Activated CD4-positive, alpha-beta memory T cell treated with anti-CD3 and anti-CD28 coated beads, Interleukin-2, amount 10 ng/mL, durations not matched to agents 7 days and 5 days (primary cell): ENCODE measurements at regions not wholly inside any gene's neighbourhood (a gene's known extent, or its start where the extent isn't known, plus 50 kb on each side); places are given as distances from the start of the nearest gene placed in this dataset.

ENCODE experiments used
- CTCF ChIA-PET: fragments of 350-600 bp; sonication (Branson Sonifier 250); formaldehyde crosslinking; loops from one replicate; lab custom pipeline; 2021; ENCODE audit warnings: antibody characterized with exemption, inconsistent platforms; lab: Charles Lee
- POLR2A ChIA-PET: fragments of 350-600 bp; sonication (Branson Sonifier 250); formaldehyde crosslinking; loops from one replicate; lab custom pipeline; 2021; ENCODE audit warnings: antibody characterized with exemption; lab: Charles Lee
- DNase-seq: peaks from one replicate; pipeline ENCODE4 v3.0.0-alpha.2; 2020
- H3K27ac Mint-ChIP-seq: one replicate; pipeline ENCODE4 v1.8.0; 2021; ENCODE audit warnings: mild to moderate bottlenecking, mixed read lengths
- H3K27me3 Mint-ChIP-seq: one replicate; pipeline ENCODE4 v1.8.0; 2021; ENCODE audit warnings: mixed read lengths
- H3K36me3 Mint-ChIP-seq: one replicate; pipeline ENCODE4 v1.8.0; 2021; ENCODE audit warnings: low read depth, mixed read lengths
- H3K4me1 Mint-ChIP-seq: one replicate; pipeline ENCODE4 v1.8.0; 2021; ENCODE audit warnings: mixed read lengths
- H3K4me3 Mint-ChIP-seq: one replicate; pipeline ENCODE4 v1.8.0; 2021; ENCODE audit warnings: mild to moderate bottlenecking, mixed read lengths
- H3K9me3 Mint-ChIP-seq: one replicate; pipeline ENCODE4 v1.8.0; 2021; ENCODE audit warnings: mixed read lengths

DNA sequence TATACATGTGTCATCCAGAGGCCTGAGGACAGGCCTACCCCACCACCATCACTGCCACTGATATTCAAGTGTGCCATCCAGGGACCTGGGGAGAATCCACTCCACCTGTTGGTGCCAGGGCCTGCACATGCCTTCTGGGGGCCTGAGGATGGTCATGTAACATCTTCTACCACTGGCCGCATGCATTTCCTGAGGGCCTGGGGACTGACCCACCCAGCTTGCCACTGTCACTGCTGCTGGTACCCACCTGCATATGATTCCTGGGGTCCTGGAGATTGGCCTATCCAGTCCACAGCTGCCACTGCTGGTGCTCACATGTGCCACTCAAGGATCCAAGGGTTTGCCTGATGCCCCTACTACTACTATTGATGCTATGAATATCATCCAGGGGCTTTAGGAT lies 184.3 kb upstream of the SYNCRIP start:
- no peak for DNase-seq
- H3K36me3 Mint-ChIP-seq: no peaks in the 10 kb centered on the region
- no peak overlapping the region for H3K4me3 Mint-ChIP-seq
- H3K27ac Mint-ChIP-seq: no peak overlapping the region
- H3K9me3 Mint-ChIP-seq: peaks cover 17% of the 10 kb centered on the region
- ChIA-PET CTCF (no interaction called here), POLR2A (no interaction called here)
- no peaks in the 10 kb centered on the region for H3K27me3 Mint-ChIP-seq
- H3K4me1 Mint-ChIP-seq: no peaks in the 10 kb centered on the region

DNA sequence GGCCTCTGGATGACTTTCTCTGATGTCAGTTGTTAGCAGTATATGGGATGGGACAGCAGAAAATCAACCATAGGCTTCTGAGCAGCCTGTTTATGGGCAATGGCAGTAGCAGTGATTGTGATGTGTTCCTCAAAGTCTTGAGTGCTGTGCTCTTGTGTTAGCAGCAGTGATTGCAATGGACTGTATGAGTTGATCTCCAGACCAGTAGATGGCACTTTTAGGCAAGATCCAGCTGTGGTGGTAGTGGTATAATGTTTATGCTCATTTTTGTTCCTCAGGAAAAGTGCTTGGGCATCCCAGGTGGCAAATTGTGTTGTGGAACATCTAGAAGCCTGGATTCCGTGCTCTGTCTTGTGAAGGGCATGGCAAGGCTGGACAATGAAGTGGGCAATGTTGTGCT lies 181.6 kb upstream of the SYNCRIP start:
- H3K27ac Mint-ChIP-seq: no peak overlapping the region
- ChIA-PET POLR2A (no interaction called here), CTCF (no interaction called here)
- no peak for DNase-seq
- H3K36me3 Mint-ChIP-seq: no peaks in the 10 kb centered on the region
- peaks cover 17% of the 10 kb centered on the region for H3K9me3 Mint-ChIP-seq
- H3K4me1 Mint-ChIP-seq: no peaks in the 10 kb centered on the region
- no peaks in the 10 kb centered on the region for H3K27me3 Mint-ChIP-seq
- no peak overlapping the region for H3K4me3 Mint-ChIP-seq

DNA sequence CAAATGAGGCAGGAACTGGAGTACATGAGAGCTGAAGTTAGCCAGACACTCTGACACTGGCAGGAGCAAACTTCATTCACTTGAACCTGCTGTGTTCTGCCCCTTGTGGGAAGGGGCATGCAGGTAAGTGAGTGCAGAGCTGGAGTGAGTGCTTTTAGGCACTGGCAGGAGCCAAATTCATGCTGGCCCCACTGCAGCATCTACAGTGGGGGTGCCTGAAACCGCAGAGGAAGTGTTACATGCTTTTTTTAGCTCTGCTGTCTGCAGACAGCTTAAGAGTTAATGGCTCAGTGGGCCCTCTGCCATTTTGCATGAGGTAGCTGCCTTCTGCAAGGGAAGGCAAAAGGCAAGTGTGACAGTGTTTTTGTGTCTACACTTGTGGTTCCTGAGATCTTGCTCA lies 167.9 kb upstream of the SYNCRIP start:
- CTCF ChIA-PET: no interaction called here
- H3K27me3 Mint-ChIP-seq: no peaks in the 10 kb centered on the region
- H3K4me3 Mint-ChIP-seq: no peak overlapping the region
- H3K36me3 Mint-ChIP-seq: no peaks in the 10 kb centered on the region
- H3K27ac Mint-ChIP-seq: no peak overlapping the region
- peaks cover 11% of the 10 kb centered on the region for H3K9me3 Mint-ChIP-seq
- DNase-seq: no peak
- POLR2A ChIA-PET: no interaction called here
- H3K4me1 Mint-ChIP-seq: no peaks in the 10 kb centered on the region

DNA sequence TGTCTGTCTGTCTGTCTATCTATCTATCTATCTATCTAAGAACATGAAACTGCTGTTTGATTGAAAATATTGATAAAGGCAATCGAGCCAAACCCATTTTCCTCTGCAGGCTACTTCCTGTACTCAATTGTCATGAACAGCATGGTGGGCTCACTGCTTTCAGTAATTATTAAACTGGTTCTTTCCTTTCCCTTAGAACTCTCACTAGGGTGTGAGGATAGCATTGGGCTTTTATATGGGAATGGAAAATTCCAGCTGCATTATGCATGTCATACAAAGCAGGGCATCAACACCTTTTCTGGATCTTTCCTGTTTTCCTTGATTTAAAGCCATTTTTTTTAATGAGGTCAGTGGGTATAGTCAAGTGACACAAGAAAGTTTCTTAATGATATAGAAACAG lies 161.0 kb upstream of the SYNCRIP start:
- DNase-seq: no peak
- POLR2A ChIA-PET: no interaction called here
- H3K4me3 Mint-ChIP-seq: no peak overlapping the region
- no peak overlapping the region for H3K27ac Mint-ChIP-seq
- CTCF ChIA-PET: no interaction called here
- H3K36me3 Mint-ChIP-seq: no peaks in the 10 kb centered on the region
- H3K27me3 Mint-ChIP-seq: no peaks in the 10 kb centered on the region
- no peaks in the 10 kb centered on the region for H3K4me1 Mint-ChIP-seq
- H3K9me3 Mint-ChIP-seq: peaks cover 3% of the 10 kb centered on the region

DNA sequence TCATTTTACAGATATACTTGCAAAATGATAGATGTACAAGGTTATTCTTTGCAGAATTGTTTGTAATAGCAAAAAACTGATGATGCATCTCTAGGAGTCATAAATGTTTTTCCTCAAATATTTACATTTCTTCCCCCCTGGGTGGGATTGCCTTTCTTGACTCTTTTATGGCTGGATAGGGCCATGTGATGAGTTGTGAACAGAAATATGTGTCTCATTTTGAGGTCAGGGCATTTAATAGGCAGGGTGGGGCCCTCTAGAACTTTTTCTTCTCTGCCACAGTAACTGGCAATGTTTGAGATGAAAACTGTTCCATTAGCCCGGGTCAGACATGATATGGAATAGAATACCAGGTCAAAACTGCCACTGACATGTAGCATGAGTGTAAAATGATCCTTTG lies 159.5 kb upstream of the SYNCRIP start:
- POLR2A ChIA-PET: interaction anchor here (0.5 kb wide), 1 partner anchor 34 kb away, joined by 3 read pairs; no protein-coding TSS in a partner anchor
- no peak for DNase-seq
- Mint-ChIP-seq H3K27me3 (no peaks in the 10 kb centered on the region), H3K36me3 (no peaks in the 10 kb centered on the region), H3K27ac (no peak overlapping the region), H3K4me1 (no peaks in the 10 kb centered on the region), H3K9me3 (peaks cover 3% of the 10 kb centered on the region), H3K4me3 (no peak overlapping the region)
- CTCF ChIA-PET: no interaction called here

DNA sequence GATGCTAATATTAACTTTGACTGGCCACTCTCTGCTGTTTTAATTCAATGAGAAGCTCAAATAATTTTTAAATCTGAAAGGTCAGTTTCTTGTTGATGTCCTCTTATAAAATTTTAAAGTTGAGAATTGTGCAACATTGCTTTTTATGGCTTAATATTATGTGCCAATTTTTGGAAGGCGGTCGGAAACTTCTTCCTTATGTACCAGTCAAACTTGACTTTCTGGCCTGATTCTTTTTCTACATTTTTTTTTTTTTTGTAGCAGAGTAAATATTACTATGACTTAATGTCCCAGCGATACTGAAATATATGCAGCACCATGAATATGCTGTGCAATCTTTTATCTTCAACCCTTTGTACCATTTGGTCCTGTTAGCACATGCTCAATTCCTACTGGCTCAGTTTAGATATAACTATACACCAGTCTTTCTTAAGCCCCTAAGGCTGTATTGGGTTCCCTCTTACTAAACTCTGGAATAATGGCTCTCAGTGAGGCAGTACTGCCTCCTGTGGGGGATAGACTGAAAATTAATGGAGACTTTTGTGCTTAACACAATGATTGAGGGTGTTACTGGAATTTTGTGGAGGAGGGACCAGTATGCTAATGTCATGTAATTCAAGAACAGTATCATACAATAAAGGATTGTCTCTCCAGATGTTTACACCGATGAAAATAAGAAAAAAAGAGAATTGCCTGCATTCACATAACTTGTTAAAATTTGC lies 156.4 kb upstream of the SYNCRIP start:
- no peaks in the 10 kb centered on the region for H3K4me1 Mint-ChIP-seq
- ChIA-PET POLR2A (no interaction called here), CTCF (no interaction called here)
- no peaks in the 10 kb centered on the region for H3K9me3 Mint-ChIP-seq
- H3K27me3 Mint-ChIP-seq: peaks cover 8% of the 10 kb centered on the region
- no peak overlapping the region for H3K27ac Mint-ChIP-seq
- H3K36me3 Mint-ChIP-seq: no peaks in the 10 kb centered on the region
- no peak for DNase-seq
- no peak overlapping the region for H3K4me3 Mint-ChIP-seq

DNA sequence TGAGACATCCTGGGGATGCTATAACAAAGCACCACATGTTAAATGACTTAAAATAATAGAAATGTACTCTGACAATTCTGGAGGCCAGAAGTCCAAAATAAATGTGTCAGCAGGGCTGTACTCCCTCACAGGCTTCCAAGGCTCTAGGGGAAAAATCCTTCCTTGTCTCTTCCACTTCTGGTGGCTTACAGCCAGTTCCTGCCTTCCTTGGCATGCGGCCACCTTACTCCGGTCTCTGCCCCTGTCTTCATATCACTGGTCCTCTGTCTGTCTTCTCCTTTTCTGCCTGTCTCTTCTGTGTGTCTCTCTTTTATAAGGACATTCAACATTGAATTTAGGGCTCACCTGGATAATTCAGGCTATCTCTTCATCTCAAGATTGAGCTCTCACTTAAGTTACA lies 155.3 kb upstream of the SYNCRIP start:
- no peak overlapping the region for H3K4me3 Mint-ChIP-seq
- H3K9me3 Mint-ChIP-seq: no peaks in the 10 kb centered on the region
- no peaks in the 10 kb centered on the region for H3K36me3 Mint-ChIP-seq
- ChIA-PET POLR2A (no interaction called here), CTCF (no interaction called here)
- H3K4me1 Mint-ChIP-seq: no peaks in the 10 kb centered on the region
- peaks cover 8% of the 10 kb centered on the region for H3K27me3 Mint-ChIP-seq
- no peak for DNase-seq
- H3K27ac Mint-ChIP-seq: no peak overlapping the region

DNA sequence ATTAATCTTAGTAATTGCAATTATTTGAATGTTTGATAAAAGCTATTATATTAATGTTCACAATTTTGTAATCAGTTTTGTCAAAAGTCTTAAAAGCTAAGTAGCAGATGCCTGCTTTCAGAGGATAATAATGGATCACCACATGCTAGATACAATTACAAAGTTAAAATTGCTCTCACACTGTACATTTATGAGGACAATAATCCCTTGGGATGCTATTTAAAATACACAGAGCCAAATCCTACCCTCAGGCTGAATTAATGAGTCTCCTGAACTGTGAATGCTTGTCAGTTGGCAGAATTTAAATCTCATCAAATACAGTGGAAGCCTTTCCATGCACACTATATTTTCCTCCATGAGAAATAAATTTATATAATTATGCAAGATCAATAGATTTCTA lies 153.3 kb upstream of the SYNCRIP start:
- DNase-seq: no peak
- CTCF ChIA-PET: no interaction called here
- Mint-ChIP-seq H3K36me3 (no peaks in the 10 kb centered on the region), H3K9me3 (no peaks in the 10 kb centered on the region), H3K27me3 (peaks cover 8% of the 10 kb centered on the region), H3K27ac (no peak overlapping the region), H3K4me1 (no peaks in the 10 kb centered on the region), H3K4me3 (no peak overlapping the region)
- POLR2A ChIA-PET: no interaction called here

DNA sequence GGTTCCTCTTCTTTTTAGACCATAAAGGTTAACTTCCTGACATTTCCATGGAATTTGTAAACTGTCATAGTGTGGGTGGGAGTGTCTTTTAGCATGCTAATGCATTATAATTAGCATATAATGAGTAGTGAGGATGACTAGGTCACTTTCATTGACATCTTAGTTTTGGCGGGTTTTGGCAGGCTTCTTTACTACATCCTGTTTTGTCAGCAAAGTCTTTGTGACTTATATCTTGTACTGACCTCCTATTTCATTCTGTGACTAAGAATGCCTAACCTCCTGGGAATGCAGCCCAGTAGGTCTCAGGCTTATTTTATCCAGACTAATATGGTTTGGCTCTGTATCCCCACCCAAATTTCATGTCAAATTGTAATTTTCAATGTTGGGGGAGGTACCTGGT lies 149.6 kb upstream of the SYNCRIP start:
- DNase-seq: no peak

DNA sequence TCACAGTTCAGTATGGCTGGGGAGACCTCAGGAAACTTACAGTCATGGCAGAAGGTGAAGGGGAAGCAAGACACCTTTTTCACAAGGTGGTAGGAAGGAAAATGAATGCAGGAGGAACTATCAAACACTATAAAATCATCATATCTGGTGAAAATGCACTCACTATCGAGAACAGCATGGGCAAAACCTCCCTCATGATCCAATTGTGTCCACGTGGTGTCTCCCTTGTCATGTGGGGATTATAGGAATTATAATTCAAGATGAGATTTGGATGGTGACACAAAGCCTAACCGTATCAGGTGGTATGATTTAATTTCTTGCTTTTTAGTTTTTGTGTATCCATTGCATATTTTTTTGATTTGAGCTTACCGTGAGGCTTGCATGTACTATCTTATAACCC lies 133.2 kb upstream of the SYNCRIP start:
- no peaks in the 10 kb centered on the region for H3K36me3 Mint-ChIP-seq
- CTCF ChIA-PET: no interaction called here
- no peak for DNase-seq
- peaks cover 6% of the 10 kb centered on the region for H3K27me3 Mint-ChIP-seq
- POLR2A ChIA-PET: no interaction called here
- no peak overlapping the region for H3K27ac Mint-ChIP-seq
- no peak overlapping the region for H3K4me3 Mint-ChIP-seq
- no peaks in the 10 kb centered on the region for H3K4me1 Mint-ChIP-seq
- H3K9me3 Mint-ChIP-seq: peaks cover 4% of the 10 kb centered on the region

More for the DNA sequence above, 149.6 kb upstream of the SYNCRIP start:
- no peak overlapping the region for H3K27ac Mint-ChIP-seq
- POLR2A ChIA-PET: no interaction called here
- no peak overlapping the region for H3K4me3 Mint-ChIP-seq
- peaks cover 8% of the 10 kb centered on the region for H3K27me3 Mint-ChIP-seq
- CTCF ChIA-PET: no interaction called here
- no peaks in the 10 kb centered on the region for H3K36me3 Mint-ChIP-seq
- H3K9me3 Mint-ChIP-seq: no peaks in the 10 kb centered on the region
- no peaks in the 10 kb centered on the region for H3K4me1 Mint-ChIP-seq

DNA sequence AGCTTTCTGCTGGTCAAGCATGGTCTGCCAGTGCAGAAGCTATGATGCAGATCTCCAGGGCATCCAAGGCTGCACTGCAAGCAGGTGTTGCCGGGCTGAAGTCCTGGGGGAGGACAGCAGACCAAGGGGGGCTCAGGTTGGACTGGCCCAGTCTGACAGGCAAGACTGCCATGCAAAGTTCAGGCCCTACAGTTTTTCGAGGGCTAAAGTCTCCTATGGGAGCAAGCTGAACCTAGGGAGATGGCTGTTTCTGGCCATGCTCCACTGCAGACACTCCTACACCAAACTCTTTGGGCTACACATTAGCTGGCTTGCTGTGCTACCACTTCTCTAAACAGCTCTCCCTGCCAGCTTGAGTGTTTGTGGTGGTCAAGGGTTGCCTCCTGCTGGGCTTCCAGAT lies 130.0 kb upstream of the SYNCRIP start:
- CTCF ChIA-PET: no interaction called here
- H3K36me3 Mint-ChIP-seq: no peaks in the 10 kb centered on the region
- DNase-seq: no peak

DNA sequence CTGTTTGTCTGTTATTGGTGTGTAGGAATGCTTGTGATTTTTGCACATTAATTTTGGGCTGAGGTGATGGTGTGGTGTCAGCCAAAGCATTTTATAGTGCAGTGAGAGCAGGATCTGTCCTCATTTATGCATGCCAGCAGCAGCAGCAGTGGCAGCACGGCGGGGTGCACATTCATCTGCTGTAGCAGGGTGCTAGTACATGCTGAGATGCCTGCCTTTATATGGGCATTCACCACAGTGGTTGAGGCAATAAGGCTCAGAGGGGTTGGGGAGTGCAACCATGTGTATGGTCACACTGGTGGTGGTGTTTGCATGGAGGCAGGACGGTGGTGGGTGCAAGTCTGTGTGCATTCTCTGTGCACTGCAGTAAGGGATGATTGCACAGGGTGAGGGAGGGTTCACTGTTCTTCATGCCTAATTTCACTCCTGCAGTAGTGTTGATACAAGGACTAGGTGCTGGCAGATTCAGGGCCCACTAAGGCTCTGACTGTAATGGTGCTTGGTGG lies 129.3 kb upstream of the SYNCRIP start:
- Mint-ChIP-seq H3K27me3 (peaks cover 11% of the 10 kb centered on the region), H3K27ac (no peak overlapping the region), H3K4me3 (no peak overlapping the region), H3K36me3 (no peaks in the 10 kb centered on the region), H3K4me1 (no peaks in the 10 kb centered on the region), H3K9me3 (no peaks in the 10 kb centered on the region)
- no peak for DNase-seq
- POLR2A ChIA-PET: no interaction called here
- CTCF ChIA-PET: no interaction called here

More for the DNA sequence above, 130.0 kb upstream of the SYNCRIP start:
- no peaks in the 10 kb centered on the region for H3K9me3 Mint-ChIP-seq
- no peak overlapping the region for H3K4me3 Mint-ChIP-seq
- H3K4me1 Mint-ChIP-seq: no peaks in the 10 kb centered on the region
- H3K27ac Mint-ChIP-seq: no peak overlapping the region
- POLR2A ChIA-PET: no interaction called here
- H3K27me3 Mint-ChIP-seq: peaks cover 14% of the 10 kb centered on the region

DNA sequence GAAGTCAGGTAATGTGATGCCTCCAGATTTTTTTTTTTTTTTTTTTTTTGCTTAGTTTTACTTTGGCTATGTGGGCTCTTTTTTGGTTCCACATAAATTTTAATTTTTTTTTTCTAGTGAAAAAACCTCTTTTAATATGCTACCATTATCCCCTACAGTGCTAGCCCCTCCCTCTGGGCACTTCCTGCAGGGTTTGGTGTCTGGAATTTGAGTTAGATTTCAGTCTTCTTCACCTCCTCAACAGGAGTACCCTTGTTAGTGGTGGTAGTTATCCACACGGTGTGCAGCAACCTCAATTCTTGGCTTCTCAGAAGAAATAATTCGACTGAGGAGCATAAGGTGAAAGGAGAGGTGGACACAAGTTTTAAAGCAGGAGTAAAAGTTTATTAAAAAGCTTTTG lies 128.8 kb upstream of the SYNCRIP start:
- Mint-ChIP-seq H3K9me3 (no peaks in the 10 kb centered on the region), H3K36me3 (no peaks in the 10 kb centered on the region), H3K4me3 (no peak overlapping the region), H3K27me3 (peaks cover 10% of the 10 kb centered on the region), H3K4me1 (no peaks in the 10 kb centered on the region), H3K27ac (no peak overlapping the region)
- ChIA-PET POLR2A (no interaction called here), CTCF (no interaction called here)
- no peak for DNase-seq

DNA sequence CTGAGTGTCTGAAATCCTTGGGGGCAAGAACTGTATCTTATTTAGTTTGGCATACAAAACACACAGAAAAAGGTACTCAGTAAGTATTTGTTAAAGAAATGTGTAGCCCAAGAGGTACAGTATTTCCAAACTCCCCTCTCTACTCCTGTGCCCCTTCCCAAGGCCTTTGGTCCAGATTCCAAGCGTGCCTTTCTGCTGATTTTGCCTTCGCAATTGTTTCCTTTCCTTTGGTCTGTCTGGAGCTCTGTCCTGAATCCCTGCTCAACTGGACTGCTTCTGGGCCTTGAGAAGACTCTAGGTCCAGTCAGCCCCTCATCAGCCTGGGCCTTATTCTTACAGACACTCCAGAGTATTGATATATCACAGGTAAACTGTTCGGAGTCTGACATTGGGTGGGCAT lies 122.2 kb upstream of the SYNCRIP start:
- CTCF ChIA-PET: no interaction called here
- POLR2A ChIA-PET: no interaction called here
- H3K27me3 Mint-ChIP-seq: peaks cover 16% of the 10 kb centered on the region
- DNase-seq: no peak
- H3K9me3 Mint-ChIP-seq: no peaks in the 10 kb centered on the region
- no peak overlapping the region for H3K4me3 Mint-ChIP-seq
- H3K36me3 Mint-ChIP-seq: no peaks in the 10 kb centered on the region
- no peaks in the 10 kb centered on the region for H3K4me1 Mint-ChIP-seq
- no peak overlapping the region for H3K27ac Mint-ChIP-seq
